NCI-H1694 (cell line): ENCODE measurements at regions not wholly inside any gene's neighbourhood (a gene's known extent, or its start where the extent isn't known, plus 50 kb on each side); places are given as distances from the start of the nearest gene placed in this dataset.

Experiments used
- DNase-seq: peaks from one replicate; lab custom pipeline; 2025; lab: John Stamatoyannopoulos, UW

DNA sequence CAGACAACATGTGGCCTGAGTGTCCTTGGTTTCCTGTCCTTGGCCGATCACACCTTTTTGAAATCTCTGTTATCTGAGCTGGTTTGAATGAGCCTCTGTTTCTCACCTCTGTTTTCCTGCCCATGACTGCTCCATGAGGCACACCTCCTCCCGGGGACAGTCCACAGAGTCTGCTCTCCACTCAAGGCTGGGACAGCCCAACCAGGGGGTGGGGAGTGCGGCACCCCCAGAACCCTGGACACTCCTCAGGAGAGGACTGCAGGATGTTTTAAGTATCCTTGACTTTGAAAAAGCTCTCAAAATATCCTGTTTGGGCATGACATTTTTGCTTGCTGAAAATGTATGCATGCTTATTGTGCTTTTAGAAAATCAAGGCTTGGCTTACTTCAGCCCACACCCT is 333.0 kb upstream of the N4BP1 start:
- no peak for DNase-seq

DNA sequence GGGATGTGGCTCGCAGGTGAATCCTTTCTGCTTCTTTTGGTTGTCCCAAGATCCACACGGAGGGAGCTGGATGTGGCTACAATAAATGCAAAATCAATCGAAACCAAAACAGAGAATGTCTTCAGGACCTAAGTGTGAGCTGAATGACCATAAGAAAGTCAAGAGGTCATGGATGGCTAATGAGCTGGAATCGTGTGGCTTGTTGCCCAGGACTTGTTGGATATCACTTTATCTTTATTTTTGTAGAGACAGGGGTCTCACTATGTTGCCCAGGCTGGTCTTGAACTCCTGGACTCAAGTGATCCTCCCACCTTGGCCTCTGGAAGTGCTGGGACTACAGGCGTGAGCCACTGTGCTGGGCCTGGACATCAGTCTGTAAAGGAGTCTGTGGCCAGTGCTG is 326.8 kb upstream of the N4BP1 start:
- DNase-seq: no peak

DNA sequence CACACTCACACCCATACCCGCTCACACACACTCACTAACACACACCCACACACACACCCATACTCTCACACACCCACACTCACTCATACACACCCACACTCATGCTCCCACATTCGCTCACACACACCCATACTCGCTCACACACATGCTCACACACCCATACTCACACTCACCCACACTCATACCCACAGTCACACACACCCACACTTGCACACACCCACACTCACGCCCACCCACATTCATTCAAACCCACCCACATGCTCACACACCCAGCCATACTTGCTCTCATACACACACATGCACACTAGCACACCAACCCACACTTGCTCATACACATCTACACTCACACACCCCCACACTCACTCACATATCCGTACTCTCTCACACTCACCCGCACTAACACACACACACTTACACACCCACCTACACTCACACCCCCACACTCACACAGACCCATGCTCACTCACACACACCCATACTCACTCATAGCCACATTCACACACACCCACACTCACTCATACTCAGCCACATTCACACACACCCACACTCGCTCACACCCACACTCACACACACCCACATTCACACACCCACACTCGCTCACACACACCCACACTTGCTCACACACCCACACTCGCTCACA is 322.4 kb upstream of the N4BP1 start:
- DNase-seq: no peak

DNA sequence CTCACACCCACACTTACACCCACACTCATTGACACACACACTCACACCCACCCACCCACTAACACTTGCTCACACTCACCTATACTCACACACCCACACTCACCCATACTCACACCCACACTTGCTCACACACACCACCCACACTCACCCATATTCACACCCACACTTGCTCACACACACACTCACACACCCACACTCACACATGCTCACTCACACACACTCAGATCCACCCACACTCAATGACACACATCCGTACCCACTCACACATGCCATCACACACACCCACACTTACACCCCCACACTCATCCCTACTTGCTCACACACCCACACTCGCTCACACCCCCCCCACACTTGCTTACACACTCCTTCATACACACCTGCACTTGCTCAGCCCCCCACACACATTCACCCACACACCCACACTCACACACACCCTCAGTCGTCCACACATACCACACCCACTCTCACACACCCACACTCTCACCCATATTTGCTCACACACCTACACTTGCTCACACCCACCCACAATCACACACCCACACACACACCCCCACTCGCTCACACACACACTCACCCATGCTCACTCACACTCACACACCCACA is 321.1 kb upstream of the N4BP1 start:
- no peak for DNase-seq

DNA sequence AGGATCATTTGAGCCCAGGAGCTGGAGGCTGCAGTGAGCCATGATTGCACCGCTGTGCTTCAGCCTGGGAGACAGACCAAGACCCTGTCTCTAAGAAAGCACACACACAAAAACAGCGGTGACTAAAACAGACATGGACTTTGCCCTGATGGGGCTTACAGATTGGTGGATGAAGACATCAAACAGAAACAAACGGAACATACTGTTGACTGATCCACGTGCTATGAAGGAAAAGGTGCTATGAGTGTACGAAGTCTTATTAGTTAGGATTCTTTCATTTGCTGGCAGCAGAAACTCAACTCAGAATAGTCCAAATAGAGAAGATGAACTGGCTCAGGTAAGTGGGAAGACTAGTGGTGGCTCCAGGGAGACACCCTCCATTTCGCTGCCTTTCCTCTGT is 309.8 kb upstream of the N4BP1 start:
- no peak for DNase-seq

DNA sequence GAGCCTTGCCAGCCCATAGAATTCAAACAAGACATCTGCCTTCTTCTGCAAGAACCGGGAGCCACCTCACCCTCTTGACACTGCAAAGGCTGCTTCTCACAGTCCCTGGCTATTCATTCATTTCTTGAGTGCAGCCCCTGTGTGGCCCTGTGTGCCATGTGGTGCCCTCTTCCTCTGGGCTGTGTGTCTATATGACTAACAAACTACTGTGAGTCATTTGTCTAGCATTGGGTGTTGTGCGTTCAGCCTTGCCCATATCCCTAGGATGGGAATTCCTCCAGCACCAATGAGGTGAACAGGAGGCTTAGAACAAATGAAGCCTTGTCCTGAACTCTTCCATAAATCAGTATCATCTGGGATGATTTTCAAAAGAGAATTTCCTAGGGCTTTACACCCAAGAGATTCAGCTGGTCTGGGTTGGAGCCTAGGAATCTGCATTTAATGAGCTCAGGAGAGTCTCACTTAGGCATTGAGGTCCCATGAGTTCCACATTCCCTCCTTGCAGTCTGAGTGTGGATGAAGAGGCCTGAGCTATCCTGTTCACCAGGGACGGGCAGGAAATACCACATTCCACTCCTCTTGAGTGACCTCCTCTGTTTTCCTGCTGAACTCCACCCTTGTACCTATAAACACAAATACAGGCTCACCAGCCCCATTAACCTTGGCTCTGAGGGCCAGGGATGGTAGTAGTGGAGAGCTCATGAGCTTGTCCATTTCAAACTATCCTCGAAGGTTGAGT is 308.7 kb upstream of the N4BP1 start:
- DNase-seq: no peak

DNA sequence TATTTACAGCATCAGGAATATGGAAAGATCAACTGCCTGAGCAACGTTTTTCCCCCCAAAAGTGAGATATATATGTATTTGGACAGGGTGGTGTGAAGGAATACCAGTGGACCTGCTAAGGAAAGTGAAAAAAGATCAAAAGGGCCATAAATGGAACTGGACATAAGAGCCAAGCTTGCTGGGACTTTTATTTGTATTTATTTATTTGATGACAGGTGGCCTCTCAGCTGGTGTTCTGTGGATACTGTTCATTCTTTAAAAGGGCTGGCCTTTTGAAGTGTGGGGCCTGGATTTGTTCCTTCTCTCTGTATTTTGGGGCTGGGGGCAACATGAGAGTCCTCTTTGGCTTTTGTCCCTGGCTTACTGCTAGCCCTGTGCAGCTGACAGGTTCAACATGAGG is 306.6 kb upstream of the N4BP1 start:
- no peak for DNase-seq

DNA sequence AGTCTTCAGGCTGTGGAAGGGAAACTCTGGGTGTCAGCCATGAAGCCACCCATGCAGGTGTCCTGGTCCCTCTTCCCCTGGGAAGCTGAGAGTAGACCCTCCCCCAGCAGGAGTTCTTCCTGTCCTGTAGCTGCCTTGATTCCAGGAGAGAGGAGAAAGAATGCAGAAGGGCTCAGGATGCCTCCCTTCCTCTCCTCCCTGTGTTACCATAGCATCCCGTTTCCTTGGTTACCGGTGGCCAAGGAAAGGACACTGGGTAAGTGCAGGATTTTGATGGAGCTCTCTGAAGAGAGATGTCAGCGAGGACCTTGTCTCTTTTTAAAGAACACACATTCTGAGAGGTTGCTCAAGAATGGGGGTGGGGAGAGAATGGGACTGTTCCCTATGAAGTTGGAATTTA is 304.1 kb upstream of the N4BP1 start:
- no peak for DNase-seq

GRCh38 chr16:48913384-48913783 is 303.4 kb upstream of the N4BP1 start:
- DNase-seq: no peak

DNA sequence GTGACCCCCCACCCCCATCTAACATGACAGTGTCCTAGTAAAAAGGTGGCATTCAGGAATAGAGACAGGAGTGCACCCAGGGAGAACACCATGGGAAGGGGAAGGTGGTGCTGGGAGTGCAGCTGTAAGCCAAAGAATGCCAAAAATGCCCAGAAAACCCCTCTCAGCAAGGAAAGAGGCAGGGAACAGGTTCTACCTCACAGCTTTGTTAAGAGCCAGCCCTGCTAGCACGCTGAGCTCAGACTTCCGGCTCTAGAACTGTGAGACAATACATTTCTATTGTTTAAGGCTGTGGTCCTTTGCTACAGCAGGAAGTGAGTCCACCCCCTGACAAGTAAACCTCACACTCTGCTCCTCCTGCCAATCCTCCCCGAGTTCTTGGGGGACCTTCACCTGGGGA is 302.4 kb upstream of the N4BP1 start:
- DNase-seq: no peak

- DNase-seq: no peak
Observed at GRCh38 chr16:48911700-48912099, 301.7 kb upstream of the N4BP1 start.

GRCh38 chr16:48910214-48910613 is 300.2 kb upstream of the N4BP1 start:
- no peak for DNase-seq

GRCh38 chr16:48909231-48909630 is 299.3 kb upstream of the N4BP1 start:
- no peak for DNase-seq

GRCh38 chr16:48907906-48908634 is 298.1 kb upstream of the N4BP1 start:
- no peak for DNase-seq

GRCh38 chr16:48905632-48906505 is 295.9 kb upstream of the N4BP1 start:
- DNase-seq: no peak

DNA sequence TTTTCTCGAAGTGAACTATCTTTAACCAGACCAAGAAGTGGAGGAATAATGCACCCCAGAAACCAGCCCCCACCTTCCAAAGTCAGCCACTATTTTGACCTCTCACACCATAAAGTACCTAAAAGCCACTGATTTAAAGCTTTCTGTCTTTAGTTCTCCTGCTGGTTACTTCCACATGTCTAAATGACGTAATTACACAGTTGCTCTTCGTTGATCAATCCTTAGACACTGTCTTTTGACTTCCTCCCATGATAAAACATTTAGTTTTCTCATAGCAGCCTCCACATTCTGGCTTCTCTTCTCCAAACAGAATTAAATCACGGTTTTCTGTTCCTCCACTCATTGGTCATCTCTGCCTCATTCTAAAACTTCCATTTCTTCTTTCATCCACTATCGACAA is 294.4 kb upstream of the N4BP1 start:
- no peak for DNase-seq

DNA sequence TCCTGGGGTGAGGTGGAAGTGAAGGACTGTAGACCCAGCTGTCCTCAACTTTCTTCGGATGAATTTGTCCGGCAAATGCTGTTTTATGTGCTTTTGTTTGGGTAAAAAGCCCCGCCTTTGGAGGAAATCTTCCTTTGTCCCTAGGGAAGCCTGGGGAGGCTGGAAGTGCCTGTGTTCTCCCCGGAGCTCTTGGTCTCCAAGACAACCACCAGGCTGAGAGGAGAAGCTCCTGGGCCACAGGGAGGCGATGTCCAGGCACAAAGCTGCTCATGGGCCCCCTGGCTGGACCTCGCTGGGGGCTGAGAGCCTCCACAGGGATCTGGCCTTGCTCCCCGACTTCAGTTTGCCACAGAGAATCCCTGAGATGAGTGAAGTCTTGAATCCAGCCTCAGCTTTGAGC is 293.1 kb upstream of the N4BP1 start:
- no peak for DNase-seq

DNA sequence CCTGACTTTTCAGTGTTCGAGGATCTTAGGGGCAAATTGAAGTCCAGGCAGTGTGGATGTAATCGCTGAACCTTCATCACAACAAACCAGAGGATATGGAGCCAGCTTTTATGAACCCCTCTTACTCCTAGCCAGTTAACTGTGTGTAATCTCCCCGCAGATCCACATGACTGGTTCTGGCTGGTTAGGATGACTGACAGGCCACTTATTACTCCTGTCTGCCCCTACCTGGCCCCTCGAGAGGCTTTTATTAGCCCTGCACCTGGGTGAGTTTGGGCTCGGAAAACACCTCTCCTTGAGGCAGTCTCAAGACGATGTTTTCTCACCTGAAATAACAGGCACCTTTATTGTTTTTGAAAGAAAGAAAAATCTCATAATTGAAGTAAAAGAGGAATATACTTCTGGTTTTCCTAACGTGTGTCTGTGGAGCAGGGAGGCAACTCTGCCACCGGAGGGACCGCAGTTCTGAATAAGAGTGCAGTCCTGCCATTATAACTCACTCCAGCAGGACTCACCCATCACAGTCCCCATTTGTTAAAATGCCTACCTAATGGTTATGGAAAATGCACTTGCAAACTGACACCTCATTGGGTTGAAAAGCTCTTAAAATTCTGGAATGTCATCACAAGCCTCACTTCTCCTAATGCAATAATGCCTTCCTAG is 291.9 kb upstream of the N4BP1 start:
- no peak for DNase-seq

- no peak for DNase-seq
Observed at GRCh38 chr16:48899500-48899899, 289.5 kb upstream of the N4BP1 start.

- no peak for DNase-seq
Observed at GRCh38 chr16:48897698-48898205, 287.8 kb upstream of the N4BP1 start.

DNA sequence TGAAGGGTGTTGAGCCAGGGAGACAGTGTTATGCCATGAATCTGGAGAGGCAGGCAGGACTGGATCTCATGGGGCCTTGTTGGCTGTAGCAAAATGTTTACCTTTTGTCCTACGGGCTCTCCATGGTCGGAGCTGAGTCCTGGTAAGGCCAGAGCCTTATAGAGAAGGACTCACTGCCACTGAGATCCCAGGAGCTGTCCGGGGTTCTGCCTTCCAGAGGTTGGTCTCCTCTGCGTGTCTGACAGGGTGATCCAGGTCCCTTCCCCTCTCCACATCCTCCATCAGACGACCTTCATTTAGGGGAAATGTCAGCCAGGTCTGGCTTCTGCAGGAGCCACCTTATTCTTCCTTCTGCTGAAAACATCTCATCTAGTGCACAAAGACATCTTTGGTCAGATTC is 285.2 kb upstream of the N4BP1 start:
- no peak for DNase-seq
